ENCODE measurements at regions not wholly inside any gene's neighbourhood (a gene's known extent, or its start where the extent isn't known, plus 50 kb on each side); places are given as distances from the start of the nearest gene placed in this dataset.

DNA sequence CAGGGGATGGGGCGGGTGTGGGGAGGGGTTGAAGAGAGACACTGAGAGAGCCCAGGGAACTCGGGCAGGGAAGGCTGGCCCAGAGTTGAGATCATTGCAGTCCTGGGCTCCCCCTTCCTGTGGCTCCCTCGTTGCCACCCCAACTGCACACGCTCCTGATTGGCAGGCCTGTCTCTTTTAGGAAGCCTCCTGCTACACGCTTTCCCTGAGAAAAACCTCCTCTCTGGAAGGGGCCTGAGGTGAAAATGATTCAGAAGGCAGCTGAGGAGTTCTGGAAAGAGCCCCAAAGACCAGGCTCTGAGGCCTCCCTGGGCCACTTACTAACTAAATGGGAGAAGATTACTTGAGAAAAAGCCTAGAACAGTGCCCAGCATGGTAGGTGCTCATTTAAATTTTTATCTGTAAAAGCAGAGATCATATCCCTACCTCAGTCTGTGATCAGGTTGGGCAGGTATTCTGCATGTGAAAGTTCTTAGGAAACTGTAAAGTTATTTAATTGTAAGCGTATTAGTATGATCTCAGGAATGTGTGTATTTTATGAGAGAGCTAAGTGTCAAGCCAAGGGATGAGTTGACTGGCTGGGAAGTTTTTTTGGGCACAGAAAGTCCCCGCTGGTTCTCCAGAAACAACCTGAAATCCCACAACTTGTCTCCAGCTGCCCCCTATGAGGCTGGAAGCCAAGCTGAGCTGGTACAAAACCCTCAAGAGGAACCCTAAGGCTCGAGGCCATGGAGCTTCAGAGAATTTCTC is 65.2 kb upstream of the EPS8L3 start:
- TF ChIP-seq FOXK2 (IDR thresholded peaks at IDR 0.05) (no peak), FOXM1 (IDR thresholded peaks at IDR 0.05; ENCODE audit: borderline replicate concordance) (no peak), HDGF (IDR thresholded peaks at IDR 0.05; ENCODE audit: borderline replicate concordance) (no peak), SUZ12 (IDR thresholded peaks at IDR 0.05) (no peak), CTBP1 (IDR thresholded peaks at IDR 0.05; ENCODE audit: borderline replicate concordance) (no peak), BHLHE40 (IDR thresholded peaks at IDR 0.05; ENCODE audit: borderline replicate concordance) (no peak), SP1 (IDR thresholded peaks at IDR 0.05) (no peak), ARNT (IDR thresholded peaks at IDR 0.05) (no peak), FOXA1 (IDR thresholded peaks at IDR 0.05) (no peak), ZNF384 (IDR thresholded peaks at IDR 0.05) (no peak)
- TF ChIP-seq, protein P1, sequence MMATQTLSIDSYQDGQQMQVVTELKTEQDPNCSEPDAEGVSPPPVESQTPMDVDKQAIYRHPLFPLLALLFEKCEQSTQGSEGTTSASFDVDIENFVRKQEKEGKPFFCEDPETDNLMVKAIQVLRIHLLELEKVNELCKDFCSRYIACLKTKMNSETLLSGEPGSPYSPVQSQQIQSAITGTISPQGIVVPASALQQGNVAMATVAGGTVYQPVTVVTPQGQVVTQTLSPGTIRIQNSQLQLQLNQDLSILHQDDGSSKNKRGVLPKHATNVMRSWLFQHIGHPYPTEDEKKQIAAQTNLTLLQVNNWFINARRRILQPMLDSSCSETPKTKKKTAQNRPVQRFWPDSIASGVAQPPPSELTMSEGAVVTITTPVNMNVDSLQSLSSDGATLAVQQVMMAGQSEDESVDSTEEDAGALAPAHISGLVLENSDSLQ (IDR thresholded peaks at IDR 0.05) = no peak
- ChIA-PET POLR2A (no interaction called here), CTCF (interaction anchor here (1.1 kb wide), 1 partner anchor 38 kb away, joined by 3 read pairs; no protein-coding TSS in a partner anchor)
- DNase-seq (ENCODE audit: extremely low spot score) = no peak

DNA sequence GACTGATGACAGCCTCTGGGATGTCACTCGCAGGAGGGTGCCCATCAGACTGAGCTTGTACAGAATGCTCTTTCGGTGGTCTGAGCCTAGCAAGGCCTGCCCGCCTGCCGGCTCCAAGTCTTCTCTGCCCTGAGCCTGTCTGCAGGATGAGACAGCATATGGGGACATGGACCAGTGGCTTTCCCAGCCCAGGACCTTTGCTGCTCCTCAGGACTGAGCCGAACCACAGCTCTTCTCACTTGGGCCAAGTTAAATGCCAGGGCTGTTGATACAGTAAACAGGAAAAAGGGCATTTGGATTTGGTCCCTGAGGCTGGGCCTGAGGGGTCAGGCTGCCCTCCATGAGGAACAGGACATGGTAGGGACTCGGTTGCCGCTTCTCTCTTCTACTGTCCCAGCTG is 64.3 kb upstream of the EPS8L3 start:
- TF ChIP-seq ARNT (IDR thresholded peaks at IDR 0.05) = no peak
- TF ChIP-seq LEF1 (IDR thresholded peaks at IDR 0.05; ENCODE audit: borderline replicate concordance) = no peak
- no peak for TF ChIP-seq L3MBTL2 (conservative IDR thresholded peaks at IDR 0.05)
- TF ChIP-seq FOXM1 (IDR thresholded peaks at IDR 0.05; ENCODE audit: borderline replicate concordance) = no peak
- TF ChIP-seq SUZ12 (IDR thresholded peaks at IDR 0.05) = no peak
- TF ChIP-seq SP1 (IDR thresholded peaks at IDR 0.05) = no peak
- TF ChIP-seq, protein P1 (IDR thresholded peaks at IDR 0.05) = no peak
- no peak for TF ChIP-seq NFRKB (IDR thresholded peaks at IDR 0.05)
- TF ChIP-seq BHLHE40 (IDR thresholded peaks at IDR 0.05; ENCODE audit: borderline replicate concordance) = no peak
- TF ChIP-seq CTBP1 (IDR thresholded peaks at IDR 0.05; ENCODE audit: borderline replicate concordance) = no peak
- POLR2A ChIA-PET = interaction anchor here (0.6 kb wide), 1 partner anchor 33 kb away, joined by 3 read pairs; no protein-coding TSS in a partner anchor
- DNase-seq (ENCODE audit: extremely low spot score) = no peak
- CTCF ChIA-PET = no interaction called here

DNA sequence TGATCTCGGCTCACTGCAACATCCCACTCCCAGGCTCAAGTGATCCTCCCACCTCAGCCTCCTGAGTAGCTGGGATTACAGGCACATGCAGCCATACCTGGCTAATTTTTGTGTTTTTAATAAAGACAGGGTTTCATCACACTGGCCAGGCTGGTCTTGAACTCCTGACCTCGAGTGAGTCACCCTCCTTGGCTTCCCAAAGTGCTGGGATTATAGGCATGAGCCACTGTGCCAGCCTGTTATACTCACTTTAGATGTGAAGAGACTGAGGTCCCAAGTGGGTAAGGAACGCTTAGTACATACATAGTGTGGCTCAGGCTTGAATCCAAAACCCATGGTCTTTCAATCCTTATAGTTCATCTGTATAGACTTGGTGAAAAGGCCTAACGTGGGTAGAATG is 63.7 kb upstream of the EPS8L3 start:
- CTCF ChIA-PET = no interaction called here
- no peak for DNase-seq (ENCODE audit: extremely low spot score)
- POLR2A ChIA-PET = no interaction called here
- TF ChIP-seq HDGF (IDR thresholded peaks at IDR 0.05; ENCODE audit: borderline replicate concordance) = no peak
- TF ChIP-seq, protein P1 (IDR thresholded peaks at IDR 0.05) = no peak
- no peak for TF ChIP-seq SUZ12 (IDR thresholded peaks at IDR 0.05)
- no peak for TF ChIP-seq BHLHE40 (IDR thresholded peaks at IDR 0.05; ENCODE audit: borderline replicate concordance)
- TF ChIP-seq CTBP1 (IDR thresholded peaks at IDR 0.05; ENCODE audit: borderline replicate concordance) = no peak

DNA sequence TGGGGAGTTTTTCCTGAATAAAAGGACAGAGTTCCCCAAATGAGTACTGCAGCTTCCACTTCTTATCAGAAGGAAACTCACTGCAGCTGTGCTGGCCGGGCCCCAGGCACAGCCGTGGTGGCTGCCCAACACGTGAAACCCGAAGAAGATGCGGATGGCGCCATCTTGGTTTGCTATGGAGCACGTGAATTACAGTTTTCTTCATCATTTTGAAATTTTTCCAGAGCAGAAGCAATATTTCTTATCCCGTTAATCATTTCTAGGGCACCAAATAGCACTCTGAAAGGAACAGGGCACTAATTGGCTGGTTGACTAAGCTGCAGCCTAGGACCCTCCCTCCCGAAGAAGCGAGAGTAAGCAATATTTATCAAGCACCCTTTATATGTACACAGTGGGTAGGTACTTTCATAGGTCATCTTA is 63.2 kb upstream of the EPS8L3 start:
- POLR2A ChIA-PET = no interaction called here

DNA sequence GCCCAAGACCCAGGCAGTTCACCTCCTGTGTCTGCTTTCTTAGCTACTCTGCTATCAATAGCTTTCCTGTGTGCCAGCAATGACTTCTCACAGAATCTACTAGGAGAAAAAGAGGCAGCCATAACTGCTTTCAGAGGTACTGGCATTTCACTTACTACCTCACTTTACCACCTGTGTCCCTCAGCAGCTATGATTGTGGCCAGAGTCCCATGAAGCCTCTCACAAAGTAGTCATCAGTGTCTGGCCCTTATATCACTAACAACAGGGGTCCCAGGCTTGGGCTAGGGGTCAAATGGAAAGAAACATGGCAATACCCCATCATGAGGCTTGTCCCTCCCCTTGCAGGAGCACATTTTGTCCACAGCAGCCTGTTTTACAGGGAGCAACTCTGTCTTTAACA is 62.7 kb upstream of the EPS8L3 start:
- no peak for DNase-seq (ENCODE audit: extremely low spot score)
- CTCF ChIA-PET = no interaction called here
- no peak for TF ChIP-seq SUZ12 (IDR thresholded peaks at IDR 0.05)
- TF ChIP-seq FOXA1 (IDR thresholded peaks at IDR 0.05) = no peak
- no peak for TF ChIP-seq FOXM1 (IDR thresholded peaks at IDR 0.05; ENCODE audit: borderline replicate concordance)
- TF ChIP-seq BHLHE40 (IDR thresholded peaks at IDR 0.05; ENCODE audit: borderline replicate concordance) = no peak
- no peak for TF ChIP-seq ELF4 (IDR thresholded peaks at IDR 0.05)
- no peak for TF ChIP-seq ZNF384 (IDR thresholded peaks at IDR 0.05)
- POLR2A ChIA-PET = no interaction called here

More for the DNA sequence above, 63.2 kb upstream of the EPS8L3 start:
- TF ChIP-seq FOXA1 (IDR thresholded peaks at IDR 0.05) (no peak), HDGF (IDR thresholded peaks at IDR 0.05; ENCODE audit: borderline replicate concordance) (no peak), SUZ12 (IDR thresholded peaks at IDR 0.05) (no peak), FOXM1 (IDR thresholded peaks at IDR 0.05; ENCODE audit: borderline replicate concordance) (no peak), ZNF384 (IDR thresholded peaks at IDR 0.05) (no peak), ARNT (IDR thresholded peaks at IDR 0.05) (no peak), NFRKB (IDR thresholded peaks at IDR 0.05) (no peak), SP1 (IDR thresholded peaks at IDR 0.05) (no peak), L3MBTL2 (conservative IDR thresholded peaks at IDR 0.05) (no peak), TARDBP (IDR thresholded peaks at IDR 0.05) (no peak), CTBP1 (IDR thresholded peaks at IDR 0.05; ENCODE audit: borderline replicate concordance) (no peak), ELF4 (IDR thresholded peaks at IDR 0.05) (no peak), LEF1 (IDR thresholded peaks at IDR 0.05; ENCODE audit: borderline replicate concordance) (no peak), BHLHE40 (IDR thresholded peaks at IDR 0.05; ENCODE audit: borderline replicate concordance) (no peak), FOXK2 (IDR thresholded peaks at IDR 0.05) (no peak)
- TF ChIP-seq, protein P1 (IDR thresholded peaks at IDR 0.05) = no peak
- no peak for DNase-seq (ENCODE audit: extremely low spot score)
- CTCF ChIA-PET = no interaction called here

Measured in HEK293T (cell line).